GM19324 (cell line): ENCODE measurements at regions not wholly inside any gene's neighbourhood (a gene's known extent, or its start where the extent isn't known, plus 50 kb on each side); places are given as distances from the start of the nearest gene placed in this dataset.
"Not testable (repeated sequence)": the region's sequence is repeated elsewhere in the genome, so short reads cannot be mapped to it uniquely, and the experiment has no call there.

Experiments used
- ATAC-seq: cut with Tn5 transposase; IDR thresholded peaks from one replicate; pipeline ENCODE4 v1.9.1; 2021; ENCODE audit warnings: mild to moderate bottlenecking, moderate library complexity; ENCODE audit not compliant: unreplicated experiment, low FRiP score

- no peak for ATAC-seq
Observed at GRCh38 chr7:32765185-32765584, 126.4 kb downstream of the KBTBD2 start.

GRCh38 chr7:32762925-32763293 lies 128.7 kb downstream of the KBTBD2 start:
- no peak for ATAC-seq

- ATAC-seq = not testable (repeated sequence)
Observed at GRCh38 chr7:32762206-32762924, 129.2 kb downstream of the KBTBD2 start.

- no peak for ATAC-seq
Observed at GRCh38 chr7:32761451-32762205, 129.9 kb downstream of the KBTBD2 start.

- not testable (repeated sequence) for ATAC-seq
Observed at GRCh38 chr7:32760755-32761154, 130.8 kb downstream of the KBTBD2 start.

GRCh38 chr7:32759859-32760258 lies 131.7 kb downstream of the KBTBD2 start:
- not testable (repeated sequence) for ATAC-seq

GRCh38 chr7:32753872-32754271 lies 137.7 kb downstream of the KBTBD2 start:
- not testable (repeated sequence) for ATAC-seq

GRCh38 chr7:32748337-32748736 lies 143.2 kb downstream of the KBTBD2 start:
- not testable (repeated sequence) for ATAC-seq

GRCh38 chr7:32747443-32748148 lies 144.0 kb downstream of the KBTBD2 start:
- not testable (repeated sequence) for ATAC-seq

GRCh38 chr7:32741853-32742476 lies 149.6 kb downstream of the KBTBD2 start:
- not testable (repeated sequence) for ATAC-seq

- ATAC-seq = not testable (repeated sequence)
Observed at GRCh38 chr7:32739749-32740148, 151.8 kb downstream of the KBTBD2 start.

GRCh38 chr7:32738390-32738789 lies 153.2 kb downstream of the KBTBD2 start:
- ATAC-seq = not testable (repeated sequence)

GRCh38 chr7:32732767-32733166 lies 158.8 kb downstream of the KBTBD2 start:
- not testable (repeated sequence) for ATAC-seq

- ATAC-seq = not testable (repeated sequence)
Observed at GRCh38 chr7:32729335-32729675, 162.3 kb downstream of the KBTBD2 start.

GRCh38 chr7:32728412-32729334 lies 162.9 kb downstream of the KBTBD2 start:
- peak; percentile 72 for ATAC-seq

GRCh38 chr7:32727483-32728411 lies 163.8 kb downstream of the KBTBD2 start:
- peak; percentile 70 for ATAC-seq

GRCh38 chr7:32722837-32723236 lies 168.7 kb downstream of the KBTBD2 start:
- not testable (repeated sequence) for ATAC-seq

GRCh38 chr7:32694182-32694581 lies 197.4 kb downstream of the KBTBD2 start:
- no peak for ATAC-seq
